ENCODE measurements at regions not wholly inside any gene's neighbourhood (a gene's known extent, or its start where the extent isn't known, plus 50 kb on each side); places are given as distances from the start of the nearest gene placed in this dataset.

DNA sequence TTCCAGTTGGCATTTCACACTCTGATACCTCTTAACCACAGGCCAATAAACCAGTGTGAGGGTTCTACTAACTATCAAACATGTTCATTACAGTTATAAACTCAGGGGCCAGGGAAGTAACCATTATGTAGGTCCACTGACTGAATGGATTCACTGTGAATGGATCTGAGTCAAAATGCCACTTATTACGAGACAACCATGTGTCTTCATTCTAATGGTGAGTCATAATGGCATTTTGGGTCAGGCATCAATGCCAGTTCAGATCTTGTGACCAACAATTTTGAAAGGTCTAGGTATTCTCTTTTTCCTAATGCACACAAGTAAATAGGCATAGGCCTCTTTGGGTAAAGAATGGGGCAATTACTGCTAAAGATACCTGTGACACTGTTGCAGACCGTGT is 112.2 kb upstream of the HEY2 start:
- TF ChIP-seq CTCF (IDR thresholded peaks at IDR 0.05) (no peak), ZFX (IDR thresholded peaks at IDR 0.05; ENCODE audit: borderline replicate concordance) (no peak)
